Keratinocyte (primary cell): ENCODE measurements at regions not wholly inside any gene's neighbourhood (a gene's known extent, or its start where the extent isn't known, plus 50 kb on each side); places are given as distances from the start of the nearest gene placed in this dataset.
A peak's percentile ranks its signal among the peaks of the same experiment; 100 is the strongest.

ENCODE experiments used
- DNase-seq: peaks from one replicate; pipeline ENCODE4 v3.0.0-alpha.2; 2011; ENCODE audit warnings: low read depth, missing footprints, low spot score
- FAIRE-seq: peaks from 2 replicates; lab custom pipeline; 2011; peaks lifted over from hg19 to GRCh38; lab: Jason Lieb, UNC
- H2AFZ ChIP-seq: 2 replicates; pipeline ENCODE4 v1.6.0; 2012; ENCODE audit warnings: low read length, control low read depth, inconsistent platforms; ENCODE audit not compliant: control insufficient read depth
- H3K27ac ChIP-seq: 2 replicates; pipeline ENCODE4 v1.5.1; 2011; ENCODE audit warnings: low read length; ENCODE audit not compliant: control insufficient read depth, insufficient read depth
- H3K27me3 ChIP-seq: 3 replicates; pipeline ENCODE4 v1.6.0; 2011; ENCODE audit warnings: low read length; ENCODE audit not compliant: control insufficient read depth, insufficient read depth; ENCODE audit errors: extremely low read depth
- H3K36me3 ChIP-seq, 2 experiments: 2 replicates in 1 of 2; 3 replicates in 1 of 2; pipeline ENCODE4 v1.5.1; 2011; ENCODE audit warnings: low read length in 2 of 2, mild to moderate bottlenecking in 1 of 2; ENCODE audit not compliant: control insufficient read depth in 2 of 2, insufficient read depth in 2 of 2; ENCODE audit errors: extremely low read depth in 1 of 2
- H3K4me1 ChIP-seq: 3 replicates; pipeline ENCODE4 v1.5.1; 2011; ENCODE audit warnings: low read length; ENCODE audit not compliant: control insufficient read depth, insufficient read depth; ENCODE audit errors: extremely low read depth
- H3K4me2 ChIP-seq: 3 replicates; pipeline ENCODE4 v1.6.0; 2011; ENCODE audit warnings: low read depth, low read length; ENCODE audit not compliant: control insufficient read depth, insufficient read depth; ENCODE audit errors: extremely low read depth
- H3K4me3 ChIP-seq, 3 experiments: fragments of 200-600 bp in 1 of 3; sonication (generic) in 1 of 3; 2 replicates in 2 of 3; 3 replicates in 1 of 3; pipeline ENCODE4 v1.5.1; 2011 to 2016; ENCODE audit warnings: low read length in 3 of 3, mild to moderate bottlenecking in 3 of 3, control low read depth in 2 of 3, inconsistent platforms in 1 of 3, low read depth in 1 of 3, mixed read lengths in 1 of 3, mixed run types in 1 of 3, moderate library complexity in 1 of 3; ENCODE audit not compliant: control insufficient read depth in 2 of 3, insufficient read depth in 2 of 3; ENCODE audit errors: extremely low read depth in 1 of 3
- H3K79me2 ChIP-seq: 2 replicates; pipeline ENCODE4 v1.6.0; 2012; ENCODE audit warnings: low read length; ENCODE audit not compliant: control insufficient read depth, insufficient read depth
- H3K9ac ChIP-seq: 3 replicates; pipeline ENCODE4 v1.6.0; 2011; ENCODE audit warnings: low read length; ENCODE audit not compliant: control insufficient read depth, insufficient read depth; ENCODE audit errors: extremely low read depth
- H3K9me1 ChIP-seq: 3 replicates; pipeline ENCODE4 v1.6.0; 2011; ENCODE audit warnings: low read length; ENCODE audit not compliant: control insufficient read depth, insufficient read depth; ENCODE audit errors: extremely low read depth
- H3K9me3 ChIP-seq: 2 replicates; pipeline ENCODE4 v1.5.1; 2012; ENCODE audit warnings: low read depth, low read length; ENCODE audit not compliant: control insufficient read depth
- H4K20me1 ChIP-seq: 3 replicates; pipeline ENCODE4 v1.6.0; 2011; ENCODE audit warnings: low read length; ENCODE audit not compliant: control insufficient read depth, insufficient read depth; ENCODE audit errors: extremely low read depth
- CTCF ChIP-seq, 3 experiments: IDR thresholded peaks in 1 of 3; conservative IDR thresholded peaks in 1 of 3; optimal IDR thresholded peaks in 1 of 3; 2 replicates in 2 of 3; 3 replicates in 1 of 3; pipeline versions ENCODE3 to v1.5.1; 2011; ENCODE audit warnings: low read length in 3 of 3, mild to moderate bottlenecking in 3 of 3, moderate library complexity in 2 of 3, control low read depth in 1 of 3, inconsistent platforms in 1 of 3; ENCODE audit not compliant: insufficient read depth in 2 of 3; ENCODE audit errors: extremely low read depth in 1 of 3
- EZH2 ChIP-seq: IDR thresholded peaks from one replicate; pipeline ENCODE4 v1.6.1; 2012; ENCODE audit warnings: inconsistent platforms, mild to moderate bottlenecking, low read length, moderate library complexity
- dilution Hi-C: fragments of 300-500 bp; cut with MboI; formaldehyde crosslinking; loops from one replicate; pipeline ENCODE4 v1.7.0; 2020; ENCODE audit warnings: low sequenced_read_pairs; ENCODE audit not compliant: extremely low pct_ligation_motif_present

- FAIRE-seq (no peak), DNase-seq (no peak)
- TF ChIP-seq EZH2 (no peak), CTCF (optimal IDR thresholded peaks at IDR 0.05 in 1 of 3, IDR thresholded peaks at IDR 0.05 in 1 of 3, conservative IDR thresholded peaks at IDR 0.05 in 1 of 3; ENCODE audit: extremely low read depth in 1 of 3, insufficient read depth in 2 of 3, low read length in 3 of 3) (no peak)
- H3K4me3 ChIP-seq: no peak overlapping the region
- no peaks in the 10 kb centered on the region for H3K9me1 ChIP-seq
- dilution Hi-C loops: no loop called here
- no peaks in the 10 kb centered on the region for H4K20me1 ChIP-seq
- H3K27ac ChIP-seq: no peak overlapping the region
- H3K9ac ChIP-seq: no peak overlapping the region
- H3K36me3 ChIP-seq: no peaks in the 10 kb centered on the region
- H2AFZ ChIP-seq: no peak overlapping the region
- H3K27me3 ChIP-seq: no peaks in the 10 kb centered on the region
- H3K4me1 ChIP-seq: peaks cover 23% of the 10 kb centered on the region
- H3K79me2 ChIP-seq: no peaks in the 10 kb centered on the region
- H3K9me3 ChIP-seq: no peaks in the 10 kb centered on the region
- peak overlapping the region; percentile 23 for H3K4me2 ChIP-seq
Observed at GRCh38 chr13:73934771-73935170, 199.4 kb downstream of the KLF12 start.

- H3K4me3 ChIP-seq: no peak overlapping the region
- H3K4me1 ChIP-seq: peaks cover 23% of the 10 kb centered on the region
- no peaks in the 10 kb centered on the region for H3K9me1 ChIP-seq
- no peaks in the 10 kb centered on the region for H3K27me3 ChIP-seq
- dilution Hi-C loops: no loop called here
- H3K9ac ChIP-seq: no peak overlapping the region
- no peaks in the 10 kb centered on the region for H3K9me3 ChIP-seq
- peak overlapping the region; percentile 23 for H3K4me2 ChIP-seq
- TF ChIP-seq EZH2 (no peak), CTCF (optimal IDR thresholded peaks at IDR 0.05 in 1 of 3, IDR thresholded peaks at IDR 0.05 in 1 of 3, conservative IDR thresholded peaks at IDR 0.05 in 1 of 3; ENCODE audit: extremely low read depth in 1 of 3, insufficient read depth in 2 of 3, low read length in 3 of 3) (no peak)
- H3K27ac ChIP-seq: no peak overlapping the region
- H3K36me3 ChIP-seq: no peaks in the 10 kb centered on the region
- peak overlapping the region; percentile 60 for H2AFZ ChIP-seq
- DNase-seq: no peak
- H4K20me1 ChIP-seq: no peaks in the 10 kb centered on the region
- H3K79me2 ChIP-seq: no peaks in the 10 kb centered on the region
- peak; percentile 69 for FAIRE-seq
Observed at GRCh38 chr13:73934215-73934641, 200.0 kb downstream of the KLF12 start.
